Large intestine (tissue), 3 donors: ENCODE measurements at regions not wholly inside any gene's neighbourhood (a gene's known extent, or its start where the extent isn't known, plus 50 kb on each side); places are given as distances from the start of the nearest gene placed in this dataset.

Source experiments
- DNase-seq, 2 donors: peaks; one replicate each; pipeline versions ENCODE4 v3.0.0 to v3.0.0-alpha.2; 2013
- H3K27ac ChIP-seq: one replicate; pipeline ENCODE4 v1.5.1; 2013; ENCODE audit warnings: low read length
- H3K27me3 ChIP-seq: 2 replicates; pipeline ENCODE4 v1.6.1; 2013; ENCODE audit warnings: low read length; ENCODE audit not compliant: control insufficient read depth, insufficient read depth
- H3K36me3 ChIP-seq: 2 replicates; pipeline ENCODE4 v1.6.1; 2013; ENCODE audit warnings: low read length; ENCODE audit not compliant: control insufficient read depth, insufficient read depth
- H3K4me1 ChIP-seq: one replicate; pipeline ENCODE4 v1.6.1; 2013; ENCODE audit warnings: low read length; ENCODE audit not compliant: control insufficient read depth, insufficient read depth
- H3K4me3 ChIP-seq: one replicate; pipeline ENCODE4 v1.5.1; 2013; ENCODE audit warnings: low read length
- H3K9me3 ChIP-seq: one replicate; pipeline ENCODE4 v1.6.1; 2013; ENCODE audit warnings: mild to moderate bottlenecking, low read depth, low read length, moderate library complexity; ENCODE audit not compliant: control insufficient read depth
- WGBS: methylation state at CpG from one replicate; pipeline ENCODE4 v1.1.5; 2013; ENCODE audit warnings: low lambda C conversion rate; ENCODE audit not compliant: insufficient coverage; 5-methylcytosine and 5-hydroxymethylcytosine counted together

DNA sequence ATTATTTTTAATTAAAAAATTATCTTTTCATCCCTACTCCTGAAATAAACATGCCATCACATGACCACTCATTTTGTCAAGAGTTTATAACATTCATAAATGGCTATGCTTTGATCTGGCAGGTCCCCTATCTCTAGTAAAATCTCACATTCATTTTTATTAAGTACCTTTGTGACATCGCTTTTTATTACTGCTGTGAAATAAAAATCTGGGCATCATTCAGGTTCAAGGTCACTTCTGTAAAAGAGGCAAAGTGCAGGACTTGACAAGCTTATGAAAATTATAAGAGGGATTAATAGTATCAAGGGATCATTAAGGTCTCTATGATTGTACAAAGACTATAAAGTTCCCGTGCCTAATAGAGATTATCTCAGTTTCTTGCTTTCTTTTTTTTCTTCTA is 416.8 kb upstream of the SEMA3A start:
- Histone ChIP-seq H3K27ac (no peak overlapping the region), H3K4me3 (no peak overlapping the region), H3K4me1 (no peaks in the 10 kb centered on the region), H3K27me3 (no peaks in the 10 kb centered on the region), H3K36me3 (no peaks in the 10 kb centered on the region), H3K9me3 (no peaks in the 10 kb centered on the region)
- DNase-seq: no peak
- 33% methylated on average over 1 of the region's 2 CpGs for WGBS

DNA sequence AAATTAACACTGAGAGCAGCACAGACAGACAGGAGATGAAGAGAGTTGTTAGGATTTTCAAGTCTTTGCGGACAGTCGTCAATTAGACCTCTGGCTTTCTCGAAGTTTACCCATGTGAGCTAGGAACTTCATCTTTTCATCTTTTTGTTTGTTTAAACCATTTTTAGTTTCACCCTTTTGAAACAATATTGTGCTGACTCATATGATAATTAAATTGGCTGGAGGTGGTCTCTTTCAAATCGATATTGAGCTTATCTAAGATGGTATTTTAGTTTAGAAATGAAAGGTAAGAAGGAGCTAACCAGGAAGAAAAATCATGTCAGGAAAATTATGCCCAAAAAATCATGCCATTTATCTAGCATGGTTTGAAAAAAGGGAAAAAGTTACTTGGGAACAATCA is 415.8 kb upstream of the SEMA3A start:
- no peak for DNase-seq
- Histone ChIP-seq H3K4me1 (no peaks in the 10 kb centered on the region), H3K27me3 (no peaks in the 10 kb centered on the region), H3K36me3 (no peaks in the 10 kb centered on the region), H3K27ac (no peak overlapping the region), H3K4me3 (no peak overlapping the region), H3K9me3 (no peaks in the 10 kb centered on the region)
- 100% methylated on average over 1 of the region's 4 CpGs for WGBS

DNA sequence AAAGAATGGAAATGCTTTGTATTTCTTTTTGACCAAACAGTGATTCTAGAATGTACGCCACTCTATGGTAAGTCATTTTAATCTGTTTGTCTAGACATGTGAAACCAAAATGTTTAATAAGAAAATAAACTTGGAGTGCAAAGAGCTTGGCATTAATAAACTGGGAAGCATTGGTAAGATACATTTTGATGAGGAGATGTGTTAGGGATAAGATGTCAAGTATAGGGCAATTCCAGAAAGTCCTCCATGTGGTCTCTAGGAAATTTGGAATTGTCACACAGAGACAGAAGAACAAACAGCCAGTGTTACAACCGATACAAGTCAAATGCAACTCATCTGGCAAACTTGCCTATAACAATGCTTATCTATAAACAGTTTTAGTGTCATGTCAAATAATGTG is 410.7 kb upstream of the SEMA3A start:
- WGBS: 88% methylated on average over 1 of the region's 2 CpGs
- Histone ChIP-seq H3K36me3 (no peaks in the 10 kb centered on the region), H3K4me1 (no peaks in the 10 kb centered on the region), H3K4me3 (no peak overlapping the region), H3K27me3 (no peaks in the 10 kb centered on the region), H3K27ac (no peak overlapping the region), H3K9me3 (no peaks in the 10 kb centered on the region)
- DNase-seq: no peak

DNA sequence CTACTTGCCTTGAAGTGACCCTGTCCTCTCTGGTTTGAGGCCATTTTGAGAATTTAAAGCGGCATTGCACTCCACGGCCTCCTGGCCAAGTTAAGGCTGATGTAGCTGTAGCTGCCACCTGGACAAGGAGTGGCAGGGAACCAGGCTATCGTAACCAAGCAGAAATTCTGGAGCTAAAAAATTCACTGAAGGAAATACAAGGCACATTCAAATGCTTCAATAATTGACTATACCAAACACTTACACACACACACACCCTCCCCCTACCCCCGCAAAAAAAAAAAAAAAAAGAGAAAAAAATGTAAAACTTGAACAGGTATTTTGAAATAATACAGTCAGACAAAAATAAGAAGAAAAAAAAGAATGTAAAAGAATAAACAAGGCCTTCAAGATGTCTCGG is 409.0 kb upstream of the SEMA3A start:
- Histone ChIP-seq H3K27ac (no peak overlapping the region), H3K4me3 (no peak overlapping the region), H3K27me3 (no peaks in the 10 kb centered on the region), H3K9me3 (no peaks in the 10 kb centered on the region), H3K4me1 (no peaks in the 10 kb centered on the region), H3K36me3 (no peaks in the 10 kb centered on the region)
- 95% methylated on average over 2 of the region's 5 CpGs for WGBS
- no peak for DNase-seq

DNA sequence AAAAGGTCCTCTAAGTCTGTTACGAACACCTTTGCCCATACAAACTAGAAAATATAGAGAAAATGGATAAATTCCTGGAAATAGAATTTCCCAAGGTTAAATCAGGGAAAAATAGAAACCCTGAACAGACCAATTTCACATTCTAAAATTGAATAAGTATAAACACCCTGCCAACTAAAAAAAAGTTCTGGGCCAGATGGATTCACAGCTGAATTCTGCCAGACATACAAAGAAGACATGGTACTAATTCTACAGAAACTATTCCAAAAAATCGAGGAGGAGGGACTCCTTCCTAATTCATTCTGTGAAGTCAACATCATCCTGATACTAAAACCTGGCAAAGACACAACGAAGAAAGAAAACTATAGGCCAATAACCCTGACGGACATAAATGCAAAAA is 400.4 kb upstream of the SEMA3A start:
- H3K36me3 ChIP-seq: no peaks in the 10 kb centered on the region
- WGBS: 100% methylated on average over 3 of the region's 4 CpGs
- no peaks in the 10 kb centered on the region for H3K27me3 ChIP-seq
- H3K9me3 ChIP-seq: no peaks in the 10 kb centered on the region
- H3K27ac ChIP-seq: no peak overlapping the region
- H3K4me1 ChIP-seq: no peaks in the 10 kb centered on the region
- no peak for DNase-seq
- no peak overlapping the region for H3K4me3 ChIP-seq

DNA sequence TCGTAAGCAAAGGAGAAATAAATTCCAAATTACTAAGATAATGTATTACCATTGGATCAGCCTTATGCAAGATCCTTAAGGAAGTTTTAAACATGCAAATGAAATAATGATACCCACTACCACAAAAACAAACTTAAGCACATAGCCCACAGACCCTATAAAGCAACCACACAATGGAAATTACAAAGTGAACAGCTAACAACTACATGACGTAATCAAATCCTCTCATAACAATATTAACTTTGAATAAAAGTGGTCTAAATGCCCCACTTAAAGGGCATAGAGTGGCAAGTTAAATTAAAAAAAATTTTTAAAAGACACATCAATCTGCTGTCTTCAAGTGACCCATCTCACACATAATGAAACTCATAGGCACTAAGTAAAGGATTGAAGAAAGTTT is 397.3 kb upstream of the SEMA3A start:
- WGBS: 100% methylated on average over 2 of the region's 2 CpGs
- no peak overlapping the region for H3K4me3 ChIP-seq
- no peak overlapping the region for H3K27ac ChIP-seq
- H3K4me1 ChIP-seq: no peaks in the 10 kb centered on the region
- H3K27me3 ChIP-seq: no peaks in the 10 kb centered on the region
- no peaks in the 10 kb centered on the region for H3K36me3 ChIP-seq
- no peaks in the 10 kb centered on the region for H3K9me3 ChIP-seq
- no peak for DNase-seq

DNA sequence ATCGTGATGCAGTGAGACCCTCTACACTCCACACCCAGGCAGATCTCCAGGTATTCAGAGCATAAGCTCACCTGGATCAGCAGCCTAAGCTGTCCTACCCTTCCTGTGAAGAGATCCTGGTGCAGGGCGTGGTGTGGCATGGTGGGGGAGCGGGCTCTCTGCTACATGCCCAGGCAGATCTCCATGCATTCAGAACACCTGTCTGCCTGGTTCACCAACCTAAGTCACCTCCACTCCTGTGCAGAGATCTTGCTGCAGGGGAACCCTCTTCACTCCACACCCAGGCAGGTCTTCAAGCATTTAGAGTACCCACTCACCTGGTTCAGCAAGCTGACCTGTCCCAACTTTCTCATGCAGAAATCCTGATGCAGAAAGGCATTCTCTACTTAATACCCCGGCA is 394.4 kb upstream of the SEMA3A start:
- 100% methylated on average over 1 of the region's 4 CpGs for WGBS
- Histone ChIP-seq H3K27me3 (no peaks in the 10 kb centered on the region), H3K4me3 (no peak overlapping the region), H3K27ac (no peak overlapping the region), H3K9me3 (no peaks in the 10 kb centered on the region), H3K36me3 (no peaks in the 10 kb centered on the region), H3K4me1 (no peaks in the 10 kb centered on the region)
- DNase-seq: no peak

DNA sequence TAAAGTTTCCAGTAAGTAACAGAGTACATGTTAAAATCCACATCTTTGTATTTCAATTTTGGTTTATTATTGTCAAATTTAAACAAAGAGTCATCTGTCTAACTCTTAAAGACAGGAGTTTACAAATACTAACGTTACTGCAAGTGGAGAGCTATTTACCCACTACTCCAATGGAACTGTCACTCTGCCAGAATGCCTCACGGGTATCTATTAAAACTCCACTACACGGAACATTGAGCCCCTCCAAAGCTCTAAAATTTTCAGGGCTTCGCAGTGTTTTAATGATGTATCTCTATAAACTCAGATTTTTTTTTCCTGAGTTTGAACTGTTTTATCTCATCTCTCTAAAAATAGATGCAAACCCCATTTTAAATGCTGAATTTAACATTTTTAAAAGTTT is 388.7 kb upstream of the SEMA3A start:
- H3K4me3 ChIP-seq: no peak overlapping the region
- H3K4me1 ChIP-seq: no peaks in the 10 kb centered on the region
- no peak for DNase-seq
- H3K27me3 ChIP-seq: no peaks in the 10 kb centered on the region
- no peaks in the 10 kb centered on the region for H3K36me3 ChIP-seq
- no peaks in the 10 kb centered on the region for H3K9me3 ChIP-seq
- no peak overlapping the region for H3K27ac ChIP-seq
- WGBS: 61% methylated on average over 3 of the region's 4 CpGs

DNA sequence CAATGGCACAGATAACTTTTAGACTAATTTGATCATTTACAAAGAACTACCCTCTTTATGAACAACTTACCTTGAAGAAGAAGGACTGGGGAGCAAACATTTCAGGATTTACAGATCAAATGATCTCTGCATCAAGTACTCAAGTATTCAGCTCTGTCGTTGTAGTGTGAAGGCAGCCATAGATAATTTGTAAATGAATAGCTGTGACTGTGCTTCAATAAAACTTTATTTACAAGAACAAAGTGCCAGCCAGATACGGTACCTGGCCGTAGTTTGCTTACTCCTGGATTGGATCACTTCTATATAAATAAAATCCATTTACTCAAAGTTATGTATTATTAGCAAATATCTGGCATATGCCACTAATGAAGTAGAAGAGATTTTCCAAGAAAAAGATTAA is 388.2 kb upstream of the SEMA3A start:
- no peaks in the 10 kb centered on the region for H3K9me3 ChIP-seq
- no peak for DNase-seq
- H3K4me3 ChIP-seq: no peak overlapping the region
- no peaks in the 10 kb centered on the region for H3K36me3 ChIP-seq
- H3K27ac ChIP-seq: no peak overlapping the region
- no CpG with 5 or more reads among the region's 3 CpGs for WGBS
- H3K4me1 ChIP-seq: no peaks in the 10 kb centered on the region
- no peaks in the 10 kb centered on the region for H3K27me3 ChIP-seq

DNA sequence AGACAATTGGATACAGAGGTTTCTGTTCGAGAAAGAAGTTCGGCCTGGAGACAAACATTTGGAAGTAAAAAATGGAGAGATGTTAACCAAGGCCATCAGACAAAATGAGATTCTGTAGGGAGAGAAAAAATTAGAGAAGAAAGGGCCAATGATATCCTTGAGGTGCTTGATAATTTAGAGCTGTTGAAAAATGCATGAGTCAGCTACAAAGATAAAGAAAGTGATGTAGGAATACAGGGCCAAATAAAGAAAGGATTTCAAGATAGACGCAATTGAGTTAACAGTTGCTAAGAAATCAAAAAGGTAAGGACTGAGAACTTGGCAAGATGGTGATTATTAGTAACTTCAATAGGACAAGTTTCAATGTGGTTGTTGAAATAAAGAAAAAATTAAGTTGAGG is 384.2 kb upstream of the SEMA3A start:
- 74% methylated on average over 3 of the region's 3 CpGs for WGBS
- no peaks in the 10 kb centered on the region for H3K9me3 ChIP-seq
- no peaks in the 10 kb centered on the region for H3K4me1 ChIP-seq
- no peak overlapping the region for H3K27ac ChIP-seq
- no peaks in the 10 kb centered on the region for H3K27me3 ChIP-seq
- no peak overlapping the region for H3K4me3 ChIP-seq
- no peak for DNase-seq
- no peaks in the 10 kb centered on the region for H3K36me3 ChIP-seq

DNA sequence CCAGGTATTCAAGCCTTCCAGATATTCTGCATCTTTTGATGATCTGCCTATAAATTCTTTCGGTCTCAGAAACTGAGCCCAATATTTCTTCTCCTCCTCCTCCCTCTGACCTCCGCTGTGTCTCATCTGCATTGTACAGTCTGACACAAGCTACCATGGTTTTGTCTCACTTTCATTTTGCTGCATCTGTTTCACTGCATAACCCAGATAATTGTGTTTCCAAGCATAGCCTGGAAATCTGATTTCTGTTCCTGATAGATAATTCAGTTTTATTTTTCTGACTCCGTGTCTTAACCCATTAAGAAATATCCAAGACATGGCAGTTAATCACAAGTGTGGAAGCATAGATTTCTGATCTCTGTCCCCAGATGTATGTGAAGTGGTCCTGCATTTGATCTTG is 374.2 kb upstream of the SEMA3A start:
- no peaks in the 10 kb centered on the region for H3K36me3 ChIP-seq
- no peak for DNase-seq
- H3K4me3 ChIP-seq: no peak overlapping the region
- H3K4me1 ChIP-seq: no peaks in the 10 kb centered on the region
- no peak overlapping the region for H3K27ac ChIP-seq
- no peaks in the 10 kb centered on the region for H3K9me3 ChIP-seq
- 100% methylated on average over 2 of the region's 3 CpGs for WGBS
- no peaks in the 10 kb centered on the region for H3K27me3 ChIP-seq
